Panc1 (cell line): ENCODE measurements at regions not wholly inside any gene's neighbourhood (a gene's known extent, or its start where the extent isn't known, plus 50 kb on each side); places are given as distances from the start of the nearest gene placed in this dataset.

Experiments
- ATAC-seq: fragments of 200-7000 bp; cut with Tn5 transposase; 2 replicates; pipeline ENCODE4 v1.9.1; 2020; ENCODE audit warnings: mild to moderate bottlenecking, moderate library complexity
- BruUV-seq: library from RNA; stranded (reverse); fragments of 400-500 nt; replicated peaks from 2 replicates; lab custom pipeline; 2021; lab: Mats Ljungman, UMichigan
- CTCF ChIA-PET: fragments of 300-600 bp; sonication (Branson Sonifier 250); formaldehyde crosslinking; loops from one replicate; lab custom pipeline; 2022; ENCODE audit warnings: antibody characterized with exemption; lab: Charles Lee
- POLR2A ChIA-PET: fragments of 300-600 bp; sonication (Branson Sonifier 250); formaldehyde crosslinking; loops from one replicate; lab custom pipeline; 2022; ENCODE audit warnings: antibody characterized with exemption; lab: Charles Lee
- DNase-seq: peaks from one replicate; pipeline ENCODE4 v3.0.0-alpha.2; 2010; ENCODE audit warnings: low read depth, low spot score
- H3K27ac ChIP-seq: 2 replicates; pipeline ENCODE4 v1.5.1; 2011; ENCODE audit warnings: mild to moderate bottlenecking, low read length, inconsistent platforms
- H3K27me3 ChIP-seq: fragments of 200-500 bp; sonication (Bioruptor generic); 2 replicates; pipeline ENCODE4 v1.6.0; 2014; ENCODE audit warnings: low read length, inconsistent platforms; ENCODE audit not compliant: control insufficient read depth, insufficient read depth
- H3K36me3 ChIP-seq: fragments of 200-500 bp; sonication (Bioruptor generic); 2 replicates; pipeline ENCODE4 v1.5.1; 2014; ENCODE audit warnings: inconsistent platforms, mild to moderate bottlenecking, low read length, moderate library complexity; ENCODE audit not compliant: control insufficient read depth, insufficient read depth
- H3K4me1 ChIP-seq: 2 replicates; pipeline ENCODE4 v1.5.1; 2011; ENCODE audit warnings: inconsistent platforms, mild to moderate bottlenecking, low read length, moderate library complexity; ENCODE audit not compliant: control insufficient read depth, insufficient read depth
- H3K4me3 ChIP-seq, 2 experiments: 2 replicates each; pipeline ENCODE4 v1.5.1; 2011 to 2012; ENCODE audit warnings: low read depth in 2 of 2, low read length in 2 of 2, mild to moderate bottlenecking in 2 of 2, inconsistent platforms in 1 of 2, moderate library complexity in 1 of 2
- H3K9me3 ChIP-seq: fragments of 200-500 bp; sonication (Bioruptor generic); 2 replicates; pipeline ENCODE4 v1.5.1; 2014; ENCODE audit warnings: low read depth, mild to moderate bottlenecking, inconsistent platforms, low read length, moderate library complexity; ENCODE audit not compliant: control insufficient read depth, insufficient read depth
- POLR2AphosphoS5 ChIP-seq: IDR thresholded peaks from 2 replicates; pipeline ENCODE4 v1.6.1; 2012; ENCODE audit warnings: mild to moderate bottlenecking, low read depth, low read length, moderate library complexity
- SIN3A ChIP-seq: IDR thresholded peaks from 2 replicates; pipeline ENCODE4 v1.6.1; 2012; ENCODE audit warnings: low read depth, mild to moderate bottlenecking, low read length, moderate library complexity, borderline replicate concordance; ENCODE audit not compliant: insufficient read depth
- TCF7L2 ChIP-seq: IDR thresholded peaks from 2 replicates; pipeline ENCODE4 v1.6.1; 2011; ENCODE audit warnings: mild to moderate bottlenecking, low read depth, low read length, inconsistent platforms
- in situ Hi-C: cut with HindIII; loops from 2 replicates; pipeline ENCODE4 v1.10.0; 2016; ENCODE audit warnings: low sequenced_read_pairs, low pct_unique_long_range_greater_than_20kb
- intact Hi-C: fragments of 100-400 bp; cut with micrococcal nuclease; formaldehyde crosslinking; loops from one replicate; pipeline ENCODE4 v1.10.0; 2022; ENCODE audit not compliant: unreplicated experiment
- TF ChIP-seq, protein P1 (sequence below), 2 experiments: IDR thresholded peaks; 2 replicates each; pipeline ENCODE4 v1.6.1; 2011 to 2012; ENCODE audit warnings: low read depth in 2 of 2, control low read depth in 1 of 2, low read length in 1 of 2, mild to moderate bottlenecking in 1 of 2, moderate library complexity in 1 of 2; ENCODE audit not compliant: insufficient read depth in 1 of 2
- TF ChIP-seq, protein P2 (sequence below): fragments of 450-650 bp; IDR thresholded peaks from 2 replicates; pipeline ENCODE4 v1.5.1; 2017; ENCODE audit warnings: mild to moderate bottlenecking

DNA sequence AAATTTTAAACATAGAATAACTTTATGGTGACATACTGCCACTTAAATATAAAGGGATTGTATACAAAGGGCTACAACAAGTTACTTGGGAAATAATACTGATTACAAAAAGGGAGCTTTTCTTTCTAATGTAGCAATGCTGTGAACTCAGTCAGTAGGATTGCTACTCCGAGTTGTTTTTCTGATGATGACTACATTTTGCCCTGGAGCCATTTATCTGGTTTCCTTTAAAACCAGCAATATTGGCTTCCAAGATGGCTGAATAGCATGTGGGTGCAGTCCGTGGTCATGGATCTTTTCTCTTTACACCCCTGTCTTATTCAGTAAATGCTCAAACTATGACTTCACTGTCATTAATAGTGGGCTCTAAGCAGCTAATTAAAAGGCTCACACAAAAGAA lies 92.6 kb upstream of the NEK7 start:
- TF ChIP-seq POLR2AphosphoS5 (no peak), TCF7L2 (no peak), SIN3A (no peak)
- TF ChIP-seq, protein P1, sequence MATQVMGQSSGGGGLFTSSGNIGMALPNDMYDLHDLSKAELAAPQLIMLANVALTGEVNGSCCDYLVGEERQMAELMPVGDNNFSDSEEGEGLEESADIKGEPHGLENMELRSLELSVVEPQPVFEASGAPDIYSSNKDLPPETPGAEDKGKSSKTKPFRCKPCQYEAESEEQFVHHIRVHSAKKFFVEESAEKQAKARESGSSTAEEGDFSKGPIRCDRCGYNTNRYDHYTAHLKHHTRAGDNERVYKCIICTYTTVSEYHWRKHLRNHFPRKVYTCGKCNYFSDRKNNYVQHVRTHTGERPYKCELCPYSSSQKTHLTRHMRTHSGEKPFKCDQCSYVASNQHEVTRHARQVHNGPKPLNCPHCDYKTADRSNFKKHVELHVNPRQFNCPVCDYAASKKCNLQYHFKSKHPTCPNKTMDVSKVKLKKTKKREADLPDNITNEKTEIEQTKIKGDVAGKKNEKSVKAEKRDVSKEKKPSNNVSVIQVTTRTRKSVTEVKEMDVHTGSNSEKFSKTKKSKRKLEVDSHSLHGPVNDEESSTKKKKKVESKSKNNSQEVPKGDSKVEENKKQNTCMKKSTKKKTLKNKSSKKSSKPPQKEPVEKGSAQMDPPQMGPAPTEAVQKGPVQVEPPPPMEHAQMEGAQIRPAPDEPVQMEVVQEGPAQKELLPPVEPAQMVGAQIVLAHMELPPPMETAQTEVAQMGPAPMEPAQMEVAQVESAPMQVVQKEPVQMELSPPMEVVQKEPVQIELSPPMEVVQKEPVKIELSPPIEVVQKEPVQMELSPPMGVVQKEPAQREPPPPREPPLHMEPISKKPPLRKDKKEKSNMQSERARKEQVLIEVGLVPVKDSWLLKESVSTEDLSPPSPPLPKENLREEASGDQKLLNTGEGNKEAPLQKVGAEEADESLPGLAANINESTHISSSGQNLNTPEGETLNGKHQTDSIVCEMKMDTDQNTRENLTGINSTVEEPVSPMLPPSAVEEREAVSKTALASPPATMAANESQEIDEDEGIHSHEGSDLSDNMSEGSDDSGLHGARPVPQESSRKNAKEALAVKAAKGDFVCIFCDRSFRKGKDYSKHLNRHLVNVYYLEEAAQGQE (IDR thresholded peaks at IDR 0.05; ENCODE audit: insufficient read depth in 1 of 2, low read depth in 2 of 2, low read length in 1 of 2): no peak
- TF ChIP-seq, protein P2, sequence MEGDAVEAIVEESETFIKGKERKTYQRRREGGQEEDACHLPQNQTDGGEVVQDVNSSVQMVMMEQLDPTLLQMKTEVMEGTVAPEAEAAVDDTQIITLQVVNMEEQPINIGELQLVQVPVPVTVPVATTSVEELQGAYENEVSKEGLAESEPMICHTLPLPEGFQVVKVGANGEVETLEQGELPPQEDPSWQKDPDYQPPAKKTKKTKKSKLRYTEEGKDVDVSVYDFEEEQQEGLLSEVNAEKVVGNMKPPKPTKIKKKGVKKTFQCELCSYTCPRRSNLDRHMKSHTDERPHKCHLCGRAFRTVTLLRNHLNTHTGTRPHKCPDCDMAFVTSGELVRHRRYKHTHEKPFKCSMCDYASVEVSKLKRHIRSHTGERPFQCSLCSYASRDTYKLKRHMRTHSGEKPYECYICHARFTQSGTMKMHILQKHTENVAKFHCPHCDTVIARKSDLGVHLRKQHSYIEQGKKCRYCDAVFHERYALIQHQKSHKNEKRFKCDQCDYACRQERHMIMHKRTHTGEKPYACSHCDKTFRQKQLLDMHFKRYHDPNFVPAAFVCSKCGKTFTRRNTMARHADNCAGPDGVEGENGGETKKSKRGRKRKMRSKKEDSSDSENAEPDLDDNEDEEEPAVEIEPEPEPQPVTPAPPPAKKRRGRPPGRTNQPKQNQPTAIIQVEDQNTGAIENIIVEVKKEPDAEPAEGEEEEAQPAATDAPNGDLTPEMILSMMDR: no peak
- no peaks in the 10 kb centered on the region for H3K36me3 ChIP-seq
- intact Hi-C loops: no loop called here
- no peaks in the 10 kb centered on the region for H3K4me1 ChIP-seq
- H3K27ac ChIP-seq: no peak overlapping the region
- DNase-seq (no peak), ATAC-seq (no peak)
- CTCF ChIA-PET: no interaction called here
- no TSS peak for BruUV-seq
- H3K4me3 ChIP-seq: no peak overlapping the region
- POLR2A ChIA-PET: no interaction called here
- no peaks in the 10 kb centered on the region for H3K27me3 ChIP-seq
- no peaks in the 10 kb centered on the region for H3K9me3 ChIP-seq
- in situ Hi-C loops: no loop called here

DNA sequence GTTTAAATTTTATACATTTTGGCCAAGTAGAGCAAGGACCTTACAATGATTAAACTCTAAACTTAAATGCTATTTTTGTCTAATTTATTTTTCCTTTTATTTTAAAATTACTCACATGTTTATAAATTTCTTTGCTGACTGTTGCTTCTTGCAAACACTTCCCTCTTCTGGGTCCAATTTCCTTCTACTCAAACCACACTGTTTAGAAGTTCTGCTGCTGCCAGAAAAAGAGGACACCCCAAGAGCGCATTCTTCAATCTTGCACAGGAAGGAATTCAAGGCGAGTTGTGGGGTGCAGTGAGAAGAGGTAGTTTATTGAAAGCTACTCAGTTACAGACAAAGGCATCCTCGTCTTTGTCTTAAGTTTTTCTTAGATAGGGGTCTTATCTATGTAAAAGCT lies 88.5 kb upstream of the NEK7 start:
- TF ChIP-seq POLR2AphosphoS5: no peak
- TF ChIP-seq, protein P1 (IDR thresholded peaks at IDR 0.05; ENCODE audit: insufficient read depth in 1 of 2, low read depth in 2 of 2, low read length in 1 of 2): no peak
- TF ChIP-seq TCF7L2: no peak
- TF ChIP-seq, protein P2: no peak
- TF ChIP-seq SIN3A: no peak
- ChIA-PET CTCF (no interaction called here), POLR2A (no interaction called here)
- DNase-seq (no peak), ATAC-seq (no peak)
- H3K36me3 ChIP-seq: no peaks in the 10 kb centered on the region
- no peak overlapping the region for H3K27ac ChIP-seq
- H3K4me1 ChIP-seq: no peaks in the 10 kb centered on the region
- intact Hi-C loops (no loop called here), in situ Hi-C loops (no loop called here)
- H3K9me3 ChIP-seq: no peaks in the 10 kb centered on the region
- BruUV-seq: no TSS peak
- H3K4me3 ChIP-seq: no peak overlapping the region
- no peaks in the 10 kb centered on the region; the same call in 1 of the 2 replicates for H3K27me3 ChIP-seq
